H1 (cell line): ENCODE measurements at regions not wholly inside any gene's neighbourhood (a gene's known extent, or its start where the extent isn't known, plus 50 kb on each side); places are given as distances from the start of the nearest gene placed in this dataset.

ENCODE experiments used
- POLR2AphosphoS5 ChIP-seq: IDR thresholded peaks from 2 replicates; pipeline ENCODE4 v1.6.1; 2011; ENCODE audit warnings: low read depth, low read length
- SP1 ChIP-seq: IDR thresholded peaks from 2 replicates; pipeline ENCODE4 v1.6.1; 2011; ENCODE audit warnings: low read depth, low read length
- SUZ12 ChIP-seq: fragments of 200-600 bp; sonication (generic); IDR thresholded peaks from 2 replicates; pipeline ENCODE4 v1.6.1; 2012; ENCODE audit warnings: mild to moderate bottlenecking, inconsistent platforms, low read length, moderate library complexity, mixed read lengths
- TF ChIP-seq, protein P1 (sequence below): IDR thresholded peaks from 2 replicates; pipeline ENCODE4 v1.6.1; 2012; ENCODE audit warnings: inconsistent platforms
- TF ChIP-seq, protein P2 (sequence below), 3 experiments: IDR thresholded peaks; 1 replicate in 2 of 3; 2 replicates in 1 of 3; pipeline versions ENCODE4 v1.5.1 to v1.6.1; 2011; ENCODE audit warnings: low read length in 3 of 3, mild to moderate bottlenecking in 3 of 3, inconsistent platforms in 2 of 3, low read depth in 1 of 3, moderate library complexity in 1 of 3; ENCODE audit not compliant: insufficient read depth in 1 of 3; ENCODE audit errors: control extremely low read depth in 1 of 3

- TF ChIP-seq, protein P1, sequence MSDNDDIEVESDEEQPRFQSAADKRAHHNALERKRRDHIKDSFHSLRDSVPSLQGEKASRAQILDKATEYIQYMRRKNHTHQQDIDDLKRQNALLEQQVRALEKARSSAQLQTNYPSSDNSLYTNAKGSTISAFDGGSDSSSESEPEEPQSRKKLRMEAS: no peak
- TF ChIP-seq, protein P2, sequence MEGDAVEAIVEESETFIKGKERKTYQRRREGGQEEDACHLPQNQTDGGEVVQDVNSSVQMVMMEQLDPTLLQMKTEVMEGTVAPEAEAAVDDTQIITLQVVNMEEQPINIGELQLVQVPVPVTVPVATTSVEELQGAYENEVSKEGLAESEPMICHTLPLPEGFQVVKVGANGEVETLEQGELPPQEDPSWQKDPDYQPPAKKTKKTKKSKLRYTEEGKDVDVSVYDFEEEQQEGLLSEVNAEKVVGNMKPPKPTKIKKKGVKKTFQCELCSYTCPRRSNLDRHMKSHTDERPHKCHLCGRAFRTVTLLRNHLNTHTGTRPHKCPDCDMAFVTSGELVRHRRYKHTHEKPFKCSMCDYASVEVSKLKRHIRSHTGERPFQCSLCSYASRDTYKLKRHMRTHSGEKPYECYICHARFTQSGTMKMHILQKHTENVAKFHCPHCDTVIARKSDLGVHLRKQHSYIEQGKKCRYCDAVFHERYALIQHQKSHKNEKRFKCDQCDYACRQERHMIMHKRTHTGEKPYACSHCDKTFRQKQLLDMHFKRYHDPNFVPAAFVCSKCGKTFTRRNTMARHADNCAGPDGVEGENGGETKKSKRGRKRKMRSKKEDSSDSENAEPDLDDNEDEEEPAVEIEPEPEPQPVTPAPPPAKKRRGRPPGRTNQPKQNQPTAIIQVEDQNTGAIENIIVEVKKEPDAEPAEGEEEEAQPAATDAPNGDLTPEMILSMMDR (IDR thresholded peaks at IDR 0.05; ENCODE audit: control extremely low read depth in 1 of 3, insufficient read depth in 1 of 3, low read depth in 1 of 3, low read length in 3 of 3): no peak
- TF ChIP-seq POLR2AphosphoS5 (no peak), SP1 (no peak), SUZ12 (no peak)
Observed at GRCh38 chr13:46478651-46479050, 74.3 kb upstream of the LRCH1 start.
